Stimulated activated CD4-positive, alpha-beta T cell treated with anti-CD3 and anti-CD28 coated beads, Interleukin-2, amount 100 ng/mL, for 48 hours (primary cell): ENCODE measurements at regions not wholly inside any gene's neighbourhood (a gene's known extent, or its start where the extent isn't known, plus 50 kb on each side); places are given as distances from the start of the nearest gene placed in this dataset.
"Not testable (repeated sequence)": the region's sequence is repeated elsewhere in the genome, so short reads cannot be mapped to it uniquely, and the experiment has no call there.

Experiments used
- DNase-seq, 2 donors: peaks; one replicate each; pipeline ENCODE4 v3.0.0-alpha.2; 2020

DNA sequence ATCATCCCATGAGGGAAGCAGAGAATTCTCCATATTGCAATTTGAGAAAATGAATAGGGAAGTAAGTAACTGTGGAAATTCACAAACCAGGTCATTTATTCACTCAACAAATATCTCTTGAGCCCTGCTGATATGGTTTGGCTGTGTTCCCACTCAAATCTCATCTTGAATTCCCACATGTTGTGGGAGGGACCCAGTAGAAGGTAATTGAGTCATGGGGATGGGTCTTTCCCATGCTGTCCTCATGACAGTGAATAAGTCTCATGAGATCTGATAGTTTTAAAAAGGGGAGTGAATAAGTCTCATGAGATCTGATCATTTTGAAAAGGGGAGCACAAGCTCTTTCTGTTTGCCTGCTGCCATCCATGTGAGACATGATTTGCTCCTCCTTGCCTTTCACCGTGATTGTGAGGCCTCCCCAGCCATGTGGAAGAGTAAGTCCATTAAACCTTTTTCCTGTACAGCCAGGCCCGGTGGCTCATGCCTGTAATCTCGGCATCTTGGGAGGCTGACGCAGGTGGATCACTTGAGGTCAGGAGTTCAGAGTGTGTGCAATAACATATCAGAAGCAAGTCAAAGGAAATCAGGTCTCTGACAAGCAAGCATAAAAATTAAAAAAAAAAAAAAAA is 193.2 kb downstream of the NDUFA10 start:
- DNase-seq = no peak

DNA sequence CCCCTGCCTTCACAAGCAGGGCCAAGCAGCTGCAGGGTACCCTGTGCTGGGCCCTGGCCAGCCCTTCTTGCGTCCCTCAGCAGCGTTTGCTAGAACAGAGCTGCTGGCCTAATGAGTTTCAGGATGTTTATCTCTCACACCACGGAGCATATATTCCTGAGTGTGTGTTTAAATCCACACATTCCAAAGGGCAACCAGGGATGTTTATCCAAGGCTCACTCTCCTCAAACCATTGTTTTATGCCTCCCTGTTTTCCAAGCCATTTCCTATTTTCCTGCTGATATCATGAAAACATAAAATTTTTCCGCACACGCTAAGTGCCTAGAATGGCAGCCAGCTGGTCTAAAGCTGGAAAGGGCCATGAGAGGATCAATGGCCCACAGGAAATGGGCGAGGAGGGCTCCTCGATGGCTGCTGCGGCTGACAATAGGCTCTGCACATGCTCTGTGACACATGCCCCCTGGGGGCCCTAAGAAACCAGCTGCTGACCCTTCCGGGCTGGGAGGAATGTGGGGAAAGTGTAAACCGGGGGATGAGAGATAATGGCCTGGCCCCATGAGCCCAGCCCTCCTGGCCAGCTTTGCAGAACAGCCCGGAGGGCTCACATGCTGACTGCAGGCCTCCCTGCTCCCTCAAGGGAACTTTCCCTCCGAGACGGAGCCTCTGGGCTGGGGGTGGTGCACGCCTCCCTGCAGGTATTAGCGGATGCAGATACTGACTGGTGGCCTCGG is 194.0 kb downstream of the NDUFA10 start:
- no peak for DNase-seq

DNA sequence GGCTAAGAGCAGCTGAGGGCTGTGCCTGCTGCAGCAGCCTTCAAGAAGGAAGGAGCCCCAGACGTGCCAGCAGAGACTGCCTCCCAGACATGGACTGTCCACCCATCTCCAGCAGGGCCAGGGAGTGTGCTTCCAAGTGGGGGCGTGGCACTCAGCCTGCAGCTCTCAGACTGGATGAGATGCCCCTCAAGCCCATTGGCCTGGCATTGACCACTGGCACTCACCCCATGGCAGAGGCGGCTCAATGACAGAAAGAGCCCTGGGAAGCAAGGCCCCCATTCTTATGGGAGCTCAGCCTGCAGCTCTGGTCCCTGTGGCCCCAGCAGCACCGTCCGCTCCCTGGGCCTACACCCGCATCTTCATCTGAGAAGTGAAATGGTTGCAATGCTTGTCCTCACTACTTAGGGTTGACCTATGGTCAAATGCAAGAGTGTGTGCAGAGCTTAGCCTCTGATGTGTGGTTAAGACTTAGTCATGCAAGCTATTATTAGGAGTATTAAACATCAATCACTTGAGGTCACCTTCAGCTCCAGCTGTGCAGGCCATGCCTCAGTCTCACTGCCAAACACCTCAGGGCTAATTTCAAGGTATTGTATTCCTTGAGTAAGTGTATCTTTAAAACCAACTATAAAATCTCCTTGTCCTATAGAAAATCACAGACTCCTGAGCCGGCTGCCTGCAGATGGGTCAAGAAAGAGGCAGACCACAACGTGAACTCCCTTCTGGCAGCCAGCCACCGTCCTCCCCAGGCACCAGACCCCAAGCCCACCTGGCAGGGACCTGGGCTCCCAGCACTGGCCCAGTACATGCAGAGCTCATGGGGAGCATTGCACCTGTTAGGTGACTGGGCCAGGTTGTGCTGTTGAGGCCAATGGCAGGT is 194.8 kb downstream of the NDUFA10 start:
- DNase-seq = no peak

DNA sequence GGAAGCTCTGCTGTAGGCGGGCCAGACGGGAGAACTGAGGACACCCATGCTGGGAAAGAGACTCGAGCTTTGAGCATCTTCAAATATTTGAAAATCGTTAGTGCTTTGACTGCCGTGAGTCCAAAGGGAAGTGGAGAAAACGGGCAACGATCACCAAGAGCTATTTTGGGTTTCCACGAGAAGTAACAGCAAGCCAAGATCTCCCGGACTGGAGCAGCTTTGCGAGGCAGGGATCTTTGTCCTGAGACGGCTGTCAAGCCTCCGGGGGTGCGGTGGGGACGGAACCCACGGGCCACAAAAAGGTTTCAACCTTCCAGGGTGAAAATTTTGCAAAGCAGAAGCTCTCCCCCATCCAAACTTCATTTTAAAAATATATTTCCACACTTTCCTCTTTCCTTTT is 195.8 kb downstream of the NDUFA10 start:
- no peak for DNase-seq

DNA sequence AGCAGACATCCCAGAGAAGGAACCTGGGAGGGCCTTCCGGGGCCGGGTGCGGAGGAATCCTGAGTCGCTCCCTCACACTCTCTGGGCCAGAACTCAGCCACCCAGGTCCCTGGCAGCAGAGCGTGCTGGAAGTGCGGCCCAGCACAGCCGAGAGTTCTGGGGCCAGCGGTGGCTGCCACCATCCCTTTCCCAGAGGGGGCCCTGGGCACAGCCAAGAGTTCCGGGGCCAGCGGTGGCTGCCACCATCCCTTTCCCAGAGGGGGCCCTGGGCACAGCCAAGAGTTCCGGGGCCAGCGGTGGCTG is 196.2 kb downstream of the NDUFA10 start:
- not testable (repeated sequence) for DNase-seq

DNA sequence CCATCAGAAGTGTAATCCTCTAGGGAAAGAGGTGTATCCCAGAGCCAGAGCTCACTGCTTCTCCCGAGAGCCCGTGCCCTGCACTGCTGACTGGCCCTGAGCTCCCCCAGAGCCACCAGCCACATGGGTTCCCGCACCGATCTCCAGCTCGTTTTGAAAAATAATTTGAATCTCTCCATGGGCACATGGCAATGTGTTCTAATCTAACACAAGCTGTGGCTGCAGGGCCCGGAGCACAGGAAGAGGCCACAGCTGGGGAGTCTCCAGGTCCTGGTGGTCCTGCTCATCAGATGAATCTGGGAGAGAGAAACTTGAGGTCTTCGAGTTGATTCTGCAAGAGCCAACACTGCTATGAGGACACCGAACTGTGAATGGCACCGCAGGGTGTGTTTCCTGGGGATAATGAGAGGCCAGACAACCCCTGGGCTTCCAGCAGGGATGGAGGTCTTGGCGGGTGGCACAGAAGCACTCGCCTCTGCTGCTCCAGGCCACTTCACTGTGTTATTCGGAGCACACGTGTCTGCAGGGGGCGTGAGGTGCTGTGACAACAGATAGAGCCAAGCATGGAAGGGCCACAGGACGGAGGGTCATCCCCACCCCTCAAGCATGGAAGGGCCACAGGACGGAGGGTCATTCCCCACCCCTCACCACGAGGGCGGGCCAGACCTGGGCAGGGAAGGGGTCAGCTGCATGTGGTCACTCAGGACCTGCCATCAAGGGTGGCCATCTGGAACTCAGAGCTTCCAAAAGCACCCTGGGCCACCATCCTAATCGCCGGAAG is 196.8 kb downstream of the NDUFA10 start:
- DNase-seq = no peak

DNA sequence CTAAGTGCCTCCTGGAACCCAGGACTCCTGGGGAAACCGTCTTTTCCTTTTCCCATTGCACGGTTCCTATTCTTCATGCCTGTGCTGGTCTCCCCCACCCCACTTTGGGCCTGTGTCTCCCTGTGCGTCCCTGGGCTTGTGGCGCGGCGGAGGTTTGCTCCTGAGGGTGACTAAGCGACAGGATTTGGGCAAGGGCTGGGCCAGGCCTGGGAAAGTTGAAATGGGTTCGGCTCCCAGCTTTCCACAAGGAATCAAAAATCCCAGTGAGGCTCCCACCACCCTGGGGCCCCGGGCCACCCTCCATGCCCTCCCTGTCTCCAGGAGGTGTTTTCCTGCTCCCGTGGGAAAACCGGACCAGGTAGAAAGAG is 197.6 kb downstream of the NDUFA10 start:
- DNase-seq = no peak

DNA sequence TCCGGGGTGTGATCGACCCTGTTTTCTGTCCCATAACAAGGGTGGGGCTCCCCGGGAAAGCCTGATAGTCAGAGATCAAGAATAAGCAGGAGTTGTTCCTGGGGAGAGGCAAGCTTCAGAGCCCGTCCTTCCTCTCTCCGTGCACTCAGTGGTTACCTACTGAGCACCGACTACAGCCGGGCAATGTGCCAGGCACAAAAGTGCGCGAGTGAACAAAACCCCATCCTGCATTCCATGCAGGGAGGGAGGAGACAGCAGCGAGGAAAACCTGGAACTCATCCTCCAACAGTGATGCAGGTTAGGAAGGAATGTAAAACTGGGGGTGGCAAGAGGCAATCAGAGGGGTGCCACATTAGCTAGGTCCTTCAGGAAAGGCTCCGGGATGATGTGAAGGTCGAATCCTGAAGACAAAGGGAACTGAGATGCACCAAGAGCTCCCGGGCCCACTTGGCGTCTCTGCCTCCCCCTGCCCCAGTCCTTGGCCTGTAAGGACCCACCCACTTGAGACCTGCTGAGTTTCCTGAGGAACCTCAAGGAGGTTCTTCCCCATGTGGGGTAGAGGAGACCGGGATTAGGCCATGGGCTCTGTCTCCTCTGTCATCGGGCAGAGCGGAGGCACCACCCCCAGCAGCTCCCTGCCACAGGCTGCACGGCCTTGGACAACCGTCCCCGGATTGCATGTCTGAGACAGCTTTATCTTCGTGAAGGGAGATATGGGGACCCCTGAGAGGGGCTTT is 198.2 kb downstream of the NDUFA10 start:
- no peak for DNase-seq

DNA sequence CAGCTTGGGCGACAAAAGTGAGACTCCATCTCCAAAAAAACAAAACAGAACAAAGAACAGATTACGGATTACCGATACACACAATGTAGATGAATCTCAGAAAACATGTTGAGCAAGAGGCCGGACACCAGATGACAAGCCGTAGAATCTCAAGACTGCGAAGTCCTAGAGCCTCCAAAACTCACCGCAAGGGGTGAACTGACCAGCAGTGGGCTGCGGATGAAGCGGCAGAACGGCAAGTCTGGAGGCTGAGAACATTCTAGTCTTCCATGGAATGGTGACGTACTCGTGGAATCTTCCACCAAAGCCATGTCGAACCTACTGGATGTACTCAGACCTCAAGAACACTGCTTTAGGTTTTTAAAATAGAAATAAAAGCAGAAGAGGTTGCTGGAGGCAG is 198.8 kb downstream of the NDUFA10 start:
- DNase-seq = no peak

DNA sequence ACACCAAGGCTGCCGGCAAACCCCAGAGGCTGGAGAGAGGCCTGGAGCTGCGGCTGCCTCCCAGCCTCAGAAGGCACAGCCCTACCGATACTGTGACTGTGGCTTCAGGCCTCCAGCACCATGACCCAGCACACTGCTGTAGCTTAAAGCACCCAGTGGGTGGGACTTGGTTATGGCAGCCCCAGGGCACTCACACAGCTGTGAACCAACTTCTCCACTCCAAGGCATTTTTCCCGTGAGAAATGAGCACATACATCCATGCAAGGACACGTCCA is 199.5 kb downstream of the NDUFA10 start:
- DNase-seq = no peak

DNA sequence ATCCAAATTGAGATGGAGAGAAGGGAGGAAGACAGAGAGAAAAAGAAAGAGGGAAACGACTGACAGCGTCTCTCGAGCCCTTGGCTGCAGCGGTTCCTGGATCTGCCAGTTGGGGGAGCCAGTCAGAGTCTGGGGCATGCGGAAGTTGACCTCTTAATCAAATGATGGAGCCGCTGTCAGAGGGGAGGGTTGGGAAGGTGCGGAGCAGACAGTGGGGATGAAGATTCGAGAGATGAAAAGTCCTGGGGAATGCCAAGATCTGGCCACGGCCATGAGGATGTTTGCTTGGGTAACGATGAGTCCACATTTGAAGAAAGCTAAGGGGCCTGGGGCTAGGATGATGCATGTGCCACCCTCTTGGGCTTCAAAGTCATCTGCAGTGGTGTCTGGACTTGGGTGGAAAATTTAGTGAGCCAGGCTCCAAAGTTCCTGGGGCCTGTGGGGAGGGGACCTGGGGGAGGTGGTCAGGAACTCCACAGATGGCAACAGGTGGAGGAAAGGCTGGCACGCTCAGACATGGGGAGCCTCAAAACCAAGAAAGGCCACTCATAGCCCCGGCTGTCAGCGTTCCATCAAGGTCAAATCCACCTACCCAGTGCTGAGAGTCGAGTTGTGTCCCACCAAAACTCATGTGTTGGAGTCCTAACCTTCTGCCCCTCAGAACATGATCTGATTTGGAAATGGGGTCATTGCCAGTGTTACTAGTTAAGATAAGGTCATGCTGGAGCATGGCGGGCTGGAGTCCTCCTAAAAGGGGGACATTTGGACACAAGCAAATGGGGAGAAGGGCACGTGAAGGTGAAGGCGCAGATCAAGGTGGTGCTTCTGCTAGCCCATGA is 200.1 kb downstream of the NDUFA10 start:
- DNase-seq = no peak

DNA sequence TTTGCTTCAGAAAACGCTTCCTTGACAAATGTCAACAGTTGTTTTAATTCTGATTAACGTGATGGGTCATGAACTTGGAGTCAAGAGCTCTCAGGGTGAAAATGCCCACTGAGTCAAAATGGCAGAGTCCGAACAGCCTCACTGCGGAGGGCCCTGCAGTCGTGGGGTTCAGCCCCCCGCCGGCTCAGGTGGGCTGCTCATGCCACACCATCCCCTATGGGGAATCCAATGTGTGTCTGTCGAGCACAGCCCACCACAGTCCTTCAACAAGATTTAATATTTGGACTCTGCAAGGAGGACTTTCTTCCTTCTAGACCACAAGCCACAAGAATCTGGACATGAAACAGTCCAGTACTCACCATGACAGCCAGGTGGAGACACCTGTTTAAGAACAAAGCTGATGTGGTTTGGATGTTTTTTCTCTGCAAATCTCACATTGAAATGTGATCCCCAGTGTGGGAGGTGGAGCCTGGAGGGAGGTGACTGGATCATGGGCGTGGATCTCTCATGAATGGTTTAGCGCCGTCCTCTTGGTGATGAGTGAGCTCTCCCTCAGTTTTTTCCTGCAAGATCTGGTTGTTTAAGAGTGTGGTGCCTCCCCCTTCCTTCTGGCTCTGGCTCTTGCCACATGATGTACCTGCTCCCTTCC is 201.0 kb downstream of the NDUFA10 start:
- DNase-seq = no peak

DNA sequence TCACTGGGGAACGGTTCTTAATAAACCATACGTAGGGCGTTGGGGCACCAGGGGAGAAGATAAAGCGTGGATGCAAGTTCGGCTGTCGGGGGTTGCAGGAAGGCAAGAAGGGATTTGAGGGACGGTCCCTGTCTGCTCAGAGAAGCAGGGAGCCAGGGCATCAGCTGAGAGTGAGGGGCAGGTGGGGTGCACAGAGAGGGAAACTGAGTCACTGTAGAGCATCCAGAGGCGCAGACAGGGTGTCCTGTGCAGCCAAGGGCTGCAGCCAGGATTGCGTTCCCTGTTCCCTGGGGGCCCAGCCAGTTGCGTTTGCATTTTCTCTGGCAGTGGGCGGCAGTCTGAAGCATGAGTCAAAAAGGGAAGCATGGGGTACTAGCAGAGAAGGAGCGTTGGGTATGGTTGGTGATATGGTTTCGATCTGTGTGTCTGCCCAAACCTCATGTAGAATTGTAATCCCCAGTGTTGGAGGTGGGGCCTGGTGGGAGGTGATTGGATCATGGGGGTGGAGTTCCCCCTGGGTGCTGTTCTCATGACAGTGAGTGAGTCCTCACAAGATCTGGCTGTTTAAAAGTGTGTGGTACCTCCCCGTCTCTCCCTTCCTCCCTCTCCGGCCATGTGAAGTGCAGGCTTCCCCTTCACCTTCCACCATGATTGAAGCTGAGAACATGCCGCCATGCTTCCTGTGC is 202.9 kb downstream of the NDUFA10 start:
- peak in 1 of 2 donors; percentile 7 for DNase-seq

DNA sequence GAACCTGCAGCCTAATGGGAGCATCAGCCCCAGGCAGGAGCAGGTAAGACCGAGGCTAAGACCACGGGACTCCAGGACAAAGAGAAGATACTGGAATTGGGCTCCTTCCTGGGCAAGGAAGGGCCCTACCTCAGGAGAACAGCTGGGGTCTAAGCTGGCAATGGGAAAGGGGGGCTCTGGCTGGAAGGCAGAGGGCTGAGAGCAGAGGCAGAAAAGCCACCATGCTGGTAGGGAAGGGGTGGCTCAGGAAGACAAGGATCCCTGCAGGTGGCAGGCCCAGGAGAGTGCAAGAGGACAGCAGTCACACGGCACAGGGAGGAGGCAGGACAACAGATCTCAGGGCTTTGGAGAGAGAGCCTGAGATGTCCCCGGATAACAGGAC is 203.5 kb downstream of the NDUFA10 start:
- DNase-seq = no peak

DNA sequence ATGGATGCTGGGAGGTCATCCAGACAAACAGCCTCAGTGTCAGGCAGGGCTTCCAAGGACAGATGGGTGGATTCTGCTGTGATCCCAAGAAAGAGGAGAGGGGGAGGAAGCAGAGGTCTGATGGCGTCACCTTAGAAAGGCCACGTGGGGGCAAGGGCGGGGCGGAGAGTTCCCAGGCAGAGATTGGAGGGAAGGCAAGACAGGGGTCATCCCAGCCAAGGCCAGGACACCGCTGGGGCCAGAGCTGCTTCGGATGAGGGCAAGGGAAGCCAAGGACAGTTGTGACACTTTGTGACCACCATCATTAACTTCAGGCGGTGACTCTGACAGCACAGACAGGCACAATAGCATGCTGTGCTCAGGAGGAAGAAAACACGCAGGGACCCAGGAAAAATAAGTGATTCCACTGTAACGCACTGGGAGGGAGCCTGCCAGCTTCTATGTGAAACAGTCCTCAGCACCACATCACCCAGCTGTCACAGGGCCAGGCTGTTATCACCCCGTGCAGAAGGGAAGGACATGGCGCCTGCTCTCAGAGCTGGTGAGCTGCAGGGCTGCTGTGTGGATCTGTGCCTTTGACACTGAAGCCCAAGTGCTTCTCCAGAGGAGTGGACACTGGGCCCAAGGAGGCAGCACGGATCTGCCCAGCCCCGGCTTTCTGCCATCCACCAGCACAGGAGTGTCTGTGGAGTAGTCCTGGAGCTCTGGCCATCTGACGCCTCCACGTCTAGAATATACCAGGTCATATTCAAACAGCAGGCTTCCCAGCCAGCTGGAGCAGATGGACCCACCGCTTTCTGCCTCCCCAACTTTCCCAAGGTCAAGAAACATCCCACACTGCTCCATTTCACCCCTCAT is 204.1 kb downstream of the NDUFA10 start:
- DNase-seq = no peak

DNA sequence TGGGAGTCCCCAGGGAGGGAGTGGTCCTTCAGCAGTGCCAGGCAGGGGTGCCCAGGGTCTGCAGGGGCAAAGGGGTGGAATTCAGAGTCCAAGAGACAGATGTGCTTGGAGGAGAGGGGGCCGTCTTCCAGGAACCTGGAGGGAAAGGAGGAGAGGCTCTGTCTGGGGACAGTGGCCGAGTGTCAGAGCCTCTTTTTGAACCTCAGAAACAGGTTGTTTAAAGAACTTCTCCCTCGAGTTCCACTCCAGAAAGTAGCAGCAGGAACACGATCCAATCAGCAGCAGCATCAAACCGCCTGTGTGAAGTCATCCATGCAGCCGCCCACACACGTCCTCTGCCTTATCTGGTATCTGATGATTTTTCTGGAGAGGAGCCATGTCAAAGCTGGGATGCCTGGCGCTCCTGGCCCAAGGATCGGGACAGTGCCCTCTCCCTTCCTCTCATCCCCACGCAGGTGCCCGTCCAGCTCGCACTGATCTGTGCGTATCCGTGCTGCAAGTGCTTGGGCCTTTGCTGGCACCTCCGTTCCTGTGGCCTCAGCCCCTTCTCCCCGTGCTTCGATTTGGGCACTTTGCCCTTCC is 205.1 kb downstream of the NDUFA10 start:
- DNase-seq = no peak

DNA sequence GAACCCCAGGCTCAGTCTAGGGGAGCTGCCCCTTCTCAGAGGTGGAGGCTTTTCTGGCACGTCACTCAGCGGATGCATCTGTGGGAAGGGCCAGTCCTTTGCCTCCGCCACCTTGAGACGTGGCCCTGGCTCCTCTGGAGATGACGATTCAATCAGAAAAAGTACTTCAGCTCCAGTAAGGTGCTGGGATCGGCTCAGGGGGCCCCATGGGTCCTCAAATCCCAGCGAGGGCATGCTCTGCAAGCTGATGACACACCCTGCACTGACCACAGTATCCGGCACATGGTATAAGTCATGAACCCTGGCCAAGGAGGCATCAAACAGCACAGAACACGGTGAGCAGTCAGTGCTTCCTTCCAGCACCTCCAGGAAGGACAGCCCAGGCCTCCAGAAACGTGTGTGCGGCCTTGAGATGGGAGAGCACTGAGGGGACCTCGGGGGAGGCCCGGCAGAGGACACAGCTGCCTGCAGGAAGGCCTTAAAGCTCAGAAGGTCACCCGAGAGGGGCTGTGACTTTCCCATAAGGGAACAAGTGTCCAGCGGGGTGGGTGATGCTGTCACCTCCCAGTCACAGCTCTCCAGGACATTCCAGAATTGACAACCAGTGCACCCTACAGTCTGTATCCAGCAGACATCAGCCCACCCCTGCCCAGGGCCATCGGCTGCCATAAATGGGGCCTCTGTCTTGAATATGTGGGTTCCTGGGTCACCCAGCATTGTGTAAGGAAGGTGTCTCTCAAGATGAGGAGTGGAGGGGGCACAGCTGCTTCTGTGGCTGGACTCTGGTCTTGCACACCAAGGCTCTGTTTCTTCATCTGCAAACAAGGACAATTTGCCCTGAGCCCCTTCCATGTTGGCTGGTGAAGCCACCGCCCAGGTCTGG is 205.8 kb downstream of the NDUFA10 start:
- DNase-seq = no peak

DNA sequence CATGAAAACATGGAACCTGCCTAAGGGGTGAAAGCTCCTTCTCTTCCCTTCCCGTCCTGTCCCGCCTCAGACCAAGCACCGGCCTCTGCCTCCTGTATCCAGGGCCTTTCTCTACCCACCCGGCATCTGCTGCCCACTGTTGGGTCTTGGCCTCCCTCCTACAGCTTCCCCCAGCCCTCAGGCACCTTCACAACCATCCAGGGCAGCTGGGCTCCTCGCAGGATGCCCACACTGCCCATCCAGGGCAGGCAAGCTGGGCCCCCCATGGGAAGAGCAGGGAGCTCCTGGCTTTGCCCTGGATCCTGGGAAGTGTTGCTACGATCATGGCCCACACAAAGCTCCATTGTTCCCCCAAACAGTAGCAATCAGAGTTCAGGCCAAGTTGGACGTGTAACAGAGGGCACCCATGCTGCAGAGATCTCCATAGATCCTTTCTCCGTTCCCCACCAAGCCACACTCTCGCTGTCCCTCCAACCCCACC is 206.6 kb downstream of the NDUFA10 start:
- DNase-seq = no peak
